Kidney epithelial cell (primary cell): ENCODE measurements at regions not wholly inside any gene's neighbourhood (a gene's known extent, or its start where the extent isn't known, plus 50 kb on each side); places are given as distances from the start of the nearest gene placed in this dataset.

Experiments
- DNase-seq: peaks from one replicate; pipeline ENCODE4 v3.0.0-alpha.2; 2010; ENCODE audit warnings: low read depth
- H3K27me3 ChIP-seq: 2 replicates; pipeline ENCODE4 v1.6.0; 2011; ENCODE audit warnings: low read length; ENCODE audit not compliant: control insufficient read depth, insufficient read depth
- H3K36me3 ChIP-seq: 2 replicates; pipeline ENCODE4 v1.5.1; 2011; ENCODE audit warnings: low read length; ENCODE audit not compliant: control insufficient read depth, insufficient read depth
- H3K4me3 ChIP-seq: 2 replicates; pipeline ENCODE4 v1.5.1; 2011; ENCODE audit warnings: low read depth, mild to moderate bottlenecking, control low read depth, low read length
- TF ChIP-seq, protein P1 (sequence below): IDR thresholded peaks from 2 replicates; pipeline ENCODE4 v1.5.1; 2011; ENCODE audit warnings: mild to moderate bottlenecking, moderate library complexity, low read length, control low read depth, inconsistent platforms; ENCODE audit not compliant: insufficient read depth, poor library complexity, severe bottlenecking

DNA sequence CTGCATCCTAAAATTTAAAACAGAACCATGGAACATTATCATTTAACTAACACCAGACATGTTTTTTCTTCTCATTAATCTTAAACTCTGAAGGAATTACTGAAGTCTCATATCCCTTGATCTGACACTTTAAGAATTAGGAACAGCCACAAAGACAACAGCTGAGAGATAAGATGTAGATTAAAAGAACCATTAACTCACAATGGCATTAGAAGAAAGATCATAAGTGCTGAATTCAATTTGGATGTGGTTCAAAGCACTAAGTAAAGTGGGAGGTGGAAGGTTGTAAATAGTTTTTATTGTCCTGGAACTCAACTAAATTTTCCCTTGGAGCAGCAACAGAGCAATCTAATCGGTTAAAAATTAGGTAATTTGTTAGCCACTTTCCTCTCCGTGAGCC lies 199.0 kb upstream of the ATP2B1 start:
- TF ChIP-seq, protein P1, sequence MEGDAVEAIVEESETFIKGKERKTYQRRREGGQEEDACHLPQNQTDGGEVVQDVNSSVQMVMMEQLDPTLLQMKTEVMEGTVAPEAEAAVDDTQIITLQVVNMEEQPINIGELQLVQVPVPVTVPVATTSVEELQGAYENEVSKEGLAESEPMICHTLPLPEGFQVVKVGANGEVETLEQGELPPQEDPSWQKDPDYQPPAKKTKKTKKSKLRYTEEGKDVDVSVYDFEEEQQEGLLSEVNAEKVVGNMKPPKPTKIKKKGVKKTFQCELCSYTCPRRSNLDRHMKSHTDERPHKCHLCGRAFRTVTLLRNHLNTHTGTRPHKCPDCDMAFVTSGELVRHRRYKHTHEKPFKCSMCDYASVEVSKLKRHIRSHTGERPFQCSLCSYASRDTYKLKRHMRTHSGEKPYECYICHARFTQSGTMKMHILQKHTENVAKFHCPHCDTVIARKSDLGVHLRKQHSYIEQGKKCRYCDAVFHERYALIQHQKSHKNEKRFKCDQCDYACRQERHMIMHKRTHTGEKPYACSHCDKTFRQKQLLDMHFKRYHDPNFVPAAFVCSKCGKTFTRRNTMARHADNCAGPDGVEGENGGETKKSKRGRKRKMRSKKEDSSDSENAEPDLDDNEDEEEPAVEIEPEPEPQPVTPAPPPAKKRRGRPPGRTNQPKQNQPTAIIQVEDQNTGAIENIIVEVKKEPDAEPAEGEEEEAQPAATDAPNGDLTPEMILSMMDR = no peak
- DNase-seq = no peak

DNA sequence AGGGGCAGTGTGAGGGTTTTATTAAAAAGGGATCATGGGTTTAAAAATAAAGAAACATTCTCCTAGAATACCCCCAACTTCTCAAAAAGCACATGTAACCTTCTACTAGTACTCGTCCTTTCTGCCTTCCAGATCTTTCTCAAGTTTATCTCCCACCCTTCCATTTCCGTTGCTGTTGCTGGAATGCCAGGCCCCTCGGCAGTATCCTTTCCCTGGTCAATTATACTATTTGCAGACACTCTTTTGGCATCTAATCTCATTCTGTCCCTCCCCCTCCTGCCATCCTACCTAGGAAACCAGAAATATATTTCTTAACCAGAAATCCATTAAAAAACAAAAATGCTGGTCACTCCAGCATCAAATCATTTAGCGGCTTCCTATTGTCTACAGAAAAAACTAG lies 198.2 kb upstream of the ATP2B1 start:
- Histone ChIP-seq H3K4me3 (no peak overlapping the region), H3K27me3 (no peaks in the 10 kb centered on the region), H3K36me3 (no peaks in the 10 kb centered on the region)
- DNase-seq = no peak
- TF ChIP-seq, protein P1 = no peak

More for the DNA sequence above, 199.0 kb upstream of the ATP2B1 start:
- H3K27me3 ChIP-seq = no peaks in the 10 kb centered on the region
- H3K4me3 ChIP-seq = no peak overlapping the region
- H3K36me3 ChIP-seq = no peaks in the 10 kb centered on the region

DNA sequence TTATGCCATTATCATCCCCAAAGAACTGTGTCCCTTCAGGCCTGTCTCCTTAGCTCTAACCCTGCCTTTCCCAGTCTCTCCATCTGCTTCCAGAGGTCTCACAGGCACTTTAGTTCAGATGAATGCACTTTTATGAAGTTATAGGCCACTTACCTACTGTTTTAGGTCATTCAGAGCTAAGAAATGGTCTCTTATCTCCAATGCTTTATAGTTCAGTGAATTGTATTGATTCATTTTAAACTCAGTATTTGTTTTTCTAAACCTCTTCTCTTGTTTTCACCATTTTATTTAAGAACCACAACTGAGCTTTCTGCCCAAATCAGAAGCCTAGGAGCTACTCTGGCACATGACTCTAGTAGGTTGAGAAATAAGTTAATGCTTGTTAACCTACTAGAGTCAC lies 197.5 kb upstream of the ATP2B1 start:
- TF ChIP-seq, protein P1 = no peak
- Histone ChIP-seq H3K36me3 (no peaks in the 10 kb centered on the region), H3K4me3 (no peak overlapping the region), H3K27me3 (no peaks in the 10 kb centered on the region)
- DNase-seq = no peak

DNA sequence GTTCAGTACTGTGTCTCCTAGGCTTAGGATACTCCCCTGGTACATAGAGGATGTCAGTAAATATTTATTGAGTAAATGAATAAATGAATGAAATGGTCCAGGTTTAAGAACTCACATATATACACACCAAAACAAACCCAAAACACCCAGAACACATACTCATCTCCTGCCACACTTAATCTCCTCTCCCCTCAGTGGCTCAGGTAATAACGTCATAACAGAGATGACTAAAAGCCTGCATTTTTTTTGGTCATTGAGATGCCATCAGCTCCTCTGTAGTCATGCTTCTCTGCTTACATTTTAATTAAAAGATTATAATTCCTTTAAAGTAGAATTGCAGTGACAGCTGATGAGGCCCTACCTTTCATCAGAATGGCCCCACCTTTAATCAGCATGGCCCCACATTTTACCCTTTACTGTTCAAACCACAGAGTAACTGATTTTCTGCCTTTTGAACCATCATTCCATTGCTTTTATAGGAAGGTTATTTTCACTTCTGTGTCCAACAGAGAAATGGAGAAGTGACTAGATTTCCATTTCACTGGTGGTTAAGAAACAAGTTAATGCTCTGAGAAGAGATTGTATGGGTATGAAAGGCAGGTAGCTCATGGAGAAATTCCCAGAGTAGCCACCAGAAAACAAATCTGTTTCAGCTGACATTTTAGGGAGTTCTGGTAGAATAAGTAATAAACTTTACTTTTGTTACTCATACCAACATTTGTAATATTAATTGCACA lies 193.4 kb upstream of the ATP2B1 start:
- TF ChIP-seq, protein P1 = no peak
- Histone ChIP-seq H3K27me3 (no peaks in the 10 kb centered on the region), H3K36me3 (no peaks in the 10 kb centered on the region), H3K4me3 (no peak overlapping the region)
- no peak for DNase-seq

DNA sequence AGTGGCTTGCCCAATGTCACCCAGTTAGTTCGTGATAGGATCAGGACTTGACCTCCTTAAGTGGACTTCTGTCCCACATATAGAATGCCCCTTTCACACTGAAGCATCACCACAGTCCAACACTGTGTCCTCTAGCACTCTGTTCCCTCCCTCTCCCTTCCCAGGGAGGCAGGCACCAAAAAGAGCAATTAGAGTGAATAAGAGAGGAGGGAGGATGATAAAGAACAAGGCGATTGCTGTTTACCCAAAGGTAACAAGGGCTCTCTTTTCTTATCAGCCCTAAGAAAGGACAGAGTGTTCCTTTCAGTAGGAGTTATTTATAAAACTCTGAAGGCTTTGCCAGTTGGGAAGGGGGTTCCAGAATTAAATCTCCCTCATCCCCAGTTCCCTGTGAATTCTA lies 192.7 kb upstream of the ATP2B1 start:
- TF ChIP-seq, protein P1 = no peak
- no peak for DNase-seq
- Histone ChIP-seq H3K36me3 (no peaks in the 10 kb centered on the region), H3K4me3 (no peak overlapping the region), H3K27me3 (no peaks in the 10 kb centered on the region)

DNA sequence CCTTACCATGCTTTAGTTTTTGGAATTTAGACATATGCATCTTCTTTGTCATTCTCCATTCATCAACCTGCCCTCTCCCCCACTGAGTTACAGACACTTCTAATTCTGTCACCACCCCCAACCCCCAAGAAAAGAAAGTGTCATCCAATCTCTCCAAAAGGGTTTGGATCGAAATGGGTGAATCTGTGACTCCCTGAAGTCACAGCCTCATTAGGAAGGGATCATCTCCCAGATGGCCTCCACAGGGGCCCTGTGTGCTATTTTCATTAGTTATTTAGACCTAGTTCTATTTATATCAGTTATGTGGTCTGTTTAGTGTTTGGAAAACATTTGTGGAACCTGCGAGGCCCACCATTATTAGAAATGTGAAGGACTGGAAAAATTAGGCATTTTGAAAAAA lies 191.0 kb upstream of the ATP2B1 start:
- Histone ChIP-seq H3K4me3 (no peak overlapping the region), H3K27me3 (no peaks in the 10 kb centered on the region), H3K36me3 (no peaks in the 10 kb centered on the region)
- TF ChIP-seq, protein P1 = no peak
- DNase-seq = no peak
